GM19238 (cell line): ENCODE measurements at regions not wholly inside any gene's neighbourhood (a gene's known extent, or its start where the extent isn't known, plus 50 kb on each side); places are given as distances from the start of the nearest gene placed in this dataset.
A peak's percentile ranks its signal among the peaks of the same experiment; 100 is the strongest.
"Not testable (repeated sequence)": the region's sequence is repeated elsewhere in the genome, so short reads cannot be mapped to it uniquely, and the experiment has no call there.

ENCODE experiments used
- DNase-seq: peaks from one replicate; pipeline ENCODE4 v3.0.0; 2011; ENCODE audit warnings: low spot score; ENCODE audit not compliant: insufficient read length

- no peak for DNase-seq
These were observed 132.4 kb upstream of the PZP start for GRCh38 chr12:9340422-9341259.

GRCh38 chr12:9337656-9338055, 129.5 kb upstream of the PZP start:
- DNase-seq, result no peak

- not testable (repeated sequence) for DNase-seq
These were observed 128.3 kb upstream of the PZP start for GRCh38 chr12:9336375-9337011.

GRCh38 chr12:9335867-9336266, 127.7 kb upstream of the PZP start:
- DNase-seq, result no peak

GRCh38 chr12:9334964-9335363, 126.8 kb upstream of the PZP start:
- no peak for DNase-seq

GRCh38 chr12:9334041-9334692, 126.0 kb upstream of the PZP start:
- DNase-seq, result no peak

GRCh38 chr12:9333161-9333560, 125.0 kb upstream of the PZP start:
- no peak for DNase-seq

GRCh38 chr12:9332564-9332963, 124.4 kb upstream of the PZP start:
- DNase-seq, result no peak

- DNase-seq, result peak; percentile 56
These were observed 123.0 kb upstream of the PZP start for GRCh38 chr12:9331218-9331626.

GRCh38 chr12:9329019-9329418, 120.8 kb upstream of the PZP start:
- no peak for DNase-seq

- no peak for DNase-seq
These were observed 119.9 kb upstream of the PZP start for GRCh38 chr12:9328065-9328464.

GRCh38 chr12:9327320-9327719, 119.1 kb upstream of the PZP start:
- DNase-seq, result no peak

GRCh38 chr12:9326849-9327248, 118.7 kb upstream of the PZP start:
- DNase-seq, result not testable (repeated sequence)

- no peak for DNase-seq
These were observed 117.9 kb upstream of the PZP start for GRCh38 chr12:9326085-9326484.

- no peak for DNase-seq
These were observed 117.3 kb upstream of the PZP start for GRCh38 chr12:9325471-9325870.

- no peak for DNase-seq
These were observed 116.6 kb upstream of the PZP start for GRCh38 chr12:9324782-9325181.

- no peak for DNase-seq
These were observed 115.0 kb upstream of the PZP start for GRCh38 chr12:9323144-9323681.

- no peak for DNase-seq
These were observed 111.6 kb upstream of the PZP start for GRCh38 chr12:9319842-9320173.

- no peak for DNase-seq
These were observed 111.0 kb upstream of the PZP start for GRCh38 chr12:9319044-9319841.

GRCh38 chr12:9313479-9313878, 105.3 kb upstream of the PZP start:
- not testable (repeated sequence) for DNase-seq
